C4-2B (cell line): ENCODE measurements at regions not wholly inside any gene's neighbourhood (a gene's known extent, or its start where the extent isn't known, plus 50 kb on each side); places are given as distances from the start of the nearest gene placed in this dataset.

Experiments
- CTCF ChIP-seq: fragments of 450-650 bp; conservative IDR thresholded peaks from 2 replicates; pipeline ENCODE4 v1.5.1; 2017; ENCODE audit warnings: mild to moderate bottlenecking
- ZFX ChIP-seq: fragments of 450-650 bp; IDR thresholded peaks from 2 replicates; pipeline ENCODE4 v1.6.1; 2017

DNA sequence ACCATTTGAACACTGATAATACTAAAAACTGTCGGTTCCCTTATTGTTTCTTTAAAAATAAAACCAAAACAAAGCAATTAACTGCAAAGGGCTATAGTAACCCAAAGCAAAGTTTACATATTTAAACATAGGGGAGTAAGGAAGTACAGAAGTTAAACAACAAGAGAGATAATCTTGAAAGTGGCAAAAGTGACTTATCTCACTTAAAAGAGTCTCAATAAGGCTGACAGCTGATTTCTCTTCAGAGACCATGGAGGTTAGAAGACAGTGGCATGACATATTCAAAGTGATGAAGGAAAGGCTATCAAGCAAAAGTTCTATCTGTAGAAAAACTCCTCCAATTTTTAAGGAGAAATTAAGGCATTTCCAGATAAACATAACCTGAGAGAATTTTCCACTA is 233.5 kb upstream of the HDAC9 start:
- TF ChIP-seq CTCF: no peak
- no peak for TF ChIP-seq ZFX
